SU-DHL-6 (cell line): ENCODE measurements at regions not wholly inside any gene's neighbourhood (a gene's known extent, or its start where the extent isn't known, plus 50 kb on each side); places are given as distances from the start of the nearest gene placed in this dataset.

Source experiments
- CTCF ChIP-seq: fragments of 200-600 bp; sonication (generic); IDR thresholded peaks from one replicate; pipeline ENCODE4 v1.5.1; 2017; ENCODE audit warnings: antibody characterized with exemption, mild to moderate bottlenecking, low read length, moderate library complexity; ENCODE audit not compliant: insufficient read depth, poor library complexity, severe bottlenecking
- EZH2phosphoT487 ChIP-seq: fragments of 200-600 bp; sonication (generic), shearing (Covaris generic); conservative IDR thresholded peaks from 2 replicates; pipeline ENCODE4 v1.6.1; 2018; ENCODE audit warnings: mild to moderate bottlenecking, antibody characterized with exemption, low read length, moderate library complexity, mixed read lengths

GRCh38 chr3:83816653-83817052 lies 1142.1 kb upstream of the CADM2 start:
- TF ChIP-seq CTCF (no peak), EZH2phosphoT487 (no peak)
